Activated T-helper 1 cell treated with Interleukin-2 at 50 U/mL for 16 hours (primary cell): ENCODE measurements at regions not wholly inside any gene's neighbourhood (a gene's known extent, or its start where the extent isn't known, plus 50 kb on each side); places are given as distances from the start of the nearest gene placed in this dataset.
A peak's percentile ranks its signal among the peaks of the same experiment; 100 is the strongest.
"Not testable (repeated sequence)": the region's sequence is repeated elsewhere in the genome, so short reads cannot be mapped to it uniquely, and the experiment has no call there.

Experiments used
- DNase-seq: peaks from one replicate; pipeline ENCODE4 v3.0.0-alpha.2; 2020; ENCODE audit warnings: low read depth

DNA sequence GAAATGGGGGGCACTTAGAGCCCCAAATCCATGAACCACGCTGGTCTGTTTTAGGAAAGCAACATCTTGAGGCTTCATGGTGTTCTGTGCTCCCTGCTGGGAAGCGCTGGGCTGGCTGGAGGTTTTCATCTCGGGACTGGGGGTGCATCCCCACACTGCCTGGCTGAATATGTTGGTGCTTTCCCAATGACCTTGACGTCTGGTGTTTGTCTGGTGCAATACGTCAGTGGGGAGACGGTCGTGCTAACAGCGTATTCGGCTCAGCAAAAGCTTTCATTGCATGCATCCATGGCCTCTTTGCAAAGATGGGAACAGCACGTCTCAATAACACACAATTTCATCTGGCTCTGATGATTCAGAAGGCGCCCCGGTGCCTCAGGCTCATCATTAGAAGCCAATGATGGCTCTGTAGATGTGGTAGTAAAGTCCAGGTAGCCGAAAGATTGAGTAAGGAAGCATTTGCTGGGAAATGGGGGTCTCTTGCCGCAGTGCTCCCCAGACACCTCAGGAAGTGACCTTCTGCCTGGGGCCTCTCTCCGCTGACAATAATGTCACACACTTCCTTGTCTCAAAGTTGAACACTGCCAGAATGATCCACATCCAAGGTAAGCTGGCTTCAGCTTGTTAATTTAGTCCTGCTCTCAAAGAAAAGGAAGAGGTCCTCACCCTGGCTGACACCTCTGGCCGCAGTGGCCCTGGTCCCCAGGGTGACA lies 97.7 kb downstream of the ING1 start:
- DNase-seq = no peak

DNA sequence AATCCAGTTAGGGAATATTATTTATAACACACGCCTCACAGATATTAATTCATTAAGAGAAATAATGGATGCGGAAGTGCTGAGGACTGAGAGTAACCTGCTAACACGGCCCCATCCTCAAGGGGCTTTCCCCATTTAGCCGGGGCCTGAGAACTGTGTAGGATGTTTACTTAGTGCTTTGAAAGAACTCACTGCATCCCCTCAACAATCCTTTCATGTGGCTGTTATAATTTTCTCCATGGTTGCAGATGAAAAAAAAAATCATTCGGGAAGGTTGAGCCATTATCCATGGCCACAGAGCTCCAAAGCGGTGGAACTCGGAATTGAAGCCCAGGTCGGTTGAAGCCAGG lies 98.2 kb downstream of the ING1 start:
- DNase-seq = no peak

DNA sequence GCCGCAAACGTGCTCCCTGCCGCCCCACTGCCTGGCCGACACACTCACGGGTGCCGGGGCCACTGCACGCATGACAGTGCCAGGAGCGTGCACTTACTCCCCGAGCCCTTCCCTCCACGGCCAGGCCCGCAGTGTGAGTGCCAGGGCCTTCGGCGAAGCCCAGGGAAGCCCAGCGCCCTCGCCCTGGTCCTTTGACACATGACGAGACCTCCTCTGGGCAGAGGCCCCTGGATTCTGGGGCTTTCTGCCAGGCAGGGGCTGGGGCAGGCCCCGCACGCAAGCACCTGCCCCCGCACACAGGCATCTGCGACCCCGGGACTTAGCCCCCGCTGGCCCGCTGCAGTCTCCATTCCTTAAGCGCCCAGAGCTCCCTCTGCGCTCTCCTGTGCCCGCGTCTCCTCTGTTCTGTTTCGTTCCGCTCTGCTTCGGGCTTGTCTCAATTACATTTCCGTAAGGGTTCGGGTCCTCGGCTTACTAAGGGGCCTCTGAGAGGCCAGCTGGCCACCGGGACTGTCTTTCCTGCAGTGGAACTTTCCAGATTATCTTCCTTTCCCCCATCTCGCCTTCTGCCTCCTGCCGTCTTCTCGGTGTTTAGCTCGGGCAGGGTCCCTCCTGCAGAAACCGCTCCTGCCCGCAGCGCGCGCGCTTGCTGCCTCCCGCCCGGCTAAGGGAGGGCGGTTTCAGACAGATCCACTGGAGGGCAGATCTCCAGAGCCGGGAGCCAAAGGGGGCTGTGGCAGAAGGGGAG lies 98.8 kb downstream of the ING1 start:
- DNase-seq = no peak

DNA sequence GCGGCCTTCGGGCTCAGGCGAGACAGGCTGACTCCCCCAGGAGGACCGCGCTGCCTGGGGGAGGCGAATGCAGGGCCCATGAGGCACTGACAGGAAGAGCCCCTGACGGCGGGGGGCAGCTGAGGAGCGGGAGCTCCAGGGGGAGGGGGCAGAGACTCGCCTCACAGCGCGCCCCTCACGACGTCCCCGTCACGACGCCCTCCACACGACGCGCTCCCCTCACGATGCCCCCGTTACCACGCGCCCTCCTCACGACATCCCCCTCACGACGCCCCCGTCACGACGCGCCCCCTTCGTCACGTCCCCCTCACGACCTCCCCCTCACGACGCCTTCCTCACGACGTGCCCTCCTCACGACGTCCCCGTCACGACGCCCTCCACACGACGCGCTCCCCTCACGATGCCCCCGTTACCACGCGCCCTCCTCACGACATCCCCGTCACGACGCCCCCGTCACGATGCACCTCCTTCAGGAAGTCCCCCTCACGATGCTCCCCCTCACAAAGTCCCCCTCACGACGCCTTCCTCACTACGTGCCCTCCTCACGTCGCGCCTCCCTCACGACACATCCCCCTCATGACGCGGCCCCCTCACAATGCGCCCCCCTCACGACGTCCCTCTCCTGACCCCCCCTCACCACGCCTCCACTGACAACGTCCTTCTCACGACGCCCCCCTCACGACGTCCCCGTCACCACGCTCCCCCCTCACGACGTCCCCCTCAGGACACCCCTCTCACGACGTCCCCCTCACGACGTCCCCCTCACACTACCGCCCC lies 99.6 kb downstream of the ING1 start:
- DNase-seq = no peak

DNA sequence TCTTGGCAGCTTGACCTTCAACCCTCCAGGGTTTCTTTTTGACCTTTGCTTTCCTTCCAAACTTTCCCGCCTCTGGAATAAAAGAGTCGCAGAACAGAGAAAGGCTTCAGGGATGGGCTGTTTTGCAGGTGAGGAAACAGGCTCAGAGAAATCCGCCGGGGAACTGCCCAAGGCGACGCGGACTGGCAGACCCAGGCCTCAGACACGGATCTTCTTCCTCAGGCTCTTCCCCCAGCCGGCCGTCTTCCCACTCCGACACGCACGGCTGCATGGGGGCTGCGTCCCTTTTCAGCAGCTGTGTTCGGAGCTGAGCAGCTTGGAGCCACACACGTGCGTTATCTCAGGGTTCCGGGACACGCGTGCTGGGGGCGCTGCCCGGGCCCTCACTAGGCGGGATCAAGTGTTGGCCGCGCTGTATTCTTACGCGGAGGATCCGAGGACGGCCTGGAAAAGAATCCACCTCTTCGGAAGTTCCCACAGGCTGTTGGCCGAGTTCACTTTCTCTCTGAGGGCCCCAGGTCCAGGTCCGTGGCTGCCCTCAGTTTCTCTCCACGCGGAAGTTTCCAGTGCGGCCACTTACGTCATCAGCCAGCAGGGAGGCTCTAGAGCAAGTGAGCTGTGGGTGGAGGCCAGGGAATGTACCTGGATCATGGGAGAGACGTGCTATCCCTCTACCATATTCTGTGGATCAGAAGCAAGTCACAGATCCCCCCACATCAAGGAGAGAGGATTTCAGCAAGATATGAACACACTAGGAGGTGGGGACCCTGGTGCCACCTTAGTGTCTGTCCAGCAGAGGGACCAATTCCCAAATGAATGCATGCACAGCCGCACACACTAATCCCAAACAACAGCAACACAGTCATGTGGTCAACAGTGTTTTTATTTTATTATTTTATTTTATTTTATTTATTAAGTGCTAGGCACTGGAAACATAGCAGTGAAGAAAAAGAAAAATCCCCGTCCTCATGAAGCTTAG lies 100.4 kb downstream of the ING1 start:
- no peak for DNase-seq

GRCh38 chr13:110815471-110816204 lies 99.2 kb downstream of the ANKRD10 start:
- DNase-seq = no peak

DNA sequence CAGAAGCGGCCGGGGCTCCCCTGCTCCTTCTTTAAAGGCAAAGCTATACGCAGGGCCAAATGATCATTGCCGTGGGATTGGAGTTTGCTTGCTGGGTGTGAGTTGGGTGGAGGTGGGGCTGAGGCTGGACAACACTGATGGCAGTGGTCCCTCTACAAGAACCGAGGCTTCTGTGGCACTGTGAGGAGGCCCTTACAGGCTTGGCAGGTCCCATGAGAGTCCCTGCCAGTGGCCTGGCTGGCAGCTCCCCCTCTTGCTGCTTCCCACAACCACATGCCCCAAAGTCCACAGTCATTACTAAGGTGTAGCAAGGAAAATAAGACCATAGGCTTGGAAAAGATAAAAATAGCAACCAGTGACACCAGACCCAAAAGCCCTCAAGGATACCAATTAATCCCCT lies 98.4 kb downstream of the ANKRD10 start:
- no peak for DNase-seq

DNA sequence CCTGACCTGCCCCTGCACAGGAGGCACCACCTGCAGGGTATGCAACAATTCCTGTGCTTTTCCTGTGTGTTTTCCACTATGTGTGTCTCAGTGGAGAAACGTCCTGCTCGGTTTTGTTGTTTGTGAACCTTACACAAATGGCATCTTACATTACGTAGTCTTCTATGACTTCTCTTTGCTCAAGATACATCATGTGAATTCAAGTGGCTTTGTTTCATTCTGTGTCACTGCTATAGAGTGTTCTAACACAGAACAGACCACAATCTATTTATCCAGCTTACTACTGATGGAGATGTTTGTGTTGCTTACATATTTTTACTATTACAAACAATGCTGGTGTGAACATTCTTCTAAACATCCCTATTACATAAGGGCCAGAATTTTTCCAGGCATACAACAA lies 97.7 kb downstream of the ANKRD10 start:
- no peak for DNase-seq

DNA sequence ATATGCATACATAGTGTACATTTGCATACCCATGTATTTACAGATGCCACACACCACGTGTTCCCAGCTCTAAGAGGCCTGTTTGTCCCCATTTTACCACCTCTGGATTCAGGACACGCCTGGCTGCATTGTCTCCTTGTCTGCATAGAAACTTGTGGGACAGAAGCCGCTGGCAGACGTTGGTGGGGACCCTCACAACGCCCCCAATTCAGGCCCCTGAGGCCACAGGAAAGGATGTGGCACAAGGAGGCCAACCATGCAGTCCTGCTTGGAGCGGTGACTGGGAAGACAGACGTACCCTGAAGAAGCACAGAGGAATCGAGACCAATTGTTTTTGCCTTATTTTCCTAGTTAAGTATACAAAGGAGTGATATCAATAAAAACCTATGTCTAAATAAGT lies 96.1 kb downstream of the ANKRD10 start:
- no peak for DNase-seq

- peak; percentile 57 for DNase-seq
Observed at GRCh38 chr13:110819203-110820014, 95.5 kb downstream of the ANKRD10 start.

DNA sequence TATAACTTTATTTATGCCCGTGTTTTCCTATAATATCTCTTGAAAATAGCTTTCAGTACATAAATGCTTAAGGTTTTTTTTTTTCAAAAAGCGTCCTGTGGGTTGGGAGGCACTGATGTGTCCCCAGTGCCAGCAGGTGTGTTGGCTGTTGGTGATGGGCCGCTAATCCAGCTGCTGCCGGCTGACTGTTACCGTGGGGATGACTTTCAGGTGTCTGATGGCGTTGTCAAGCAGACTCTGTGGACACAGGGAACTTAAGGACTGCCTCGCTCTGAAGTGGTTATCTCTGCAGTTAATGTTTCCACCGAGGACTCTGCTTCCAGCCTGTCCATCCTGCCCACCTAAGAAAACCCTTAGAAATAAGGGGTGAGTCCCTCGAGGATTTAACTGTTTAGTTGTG lies 94.5 kb downstream of the ANKRD10 start:
- DNase-seq = no peak

GRCh38 chr13:110821837-110822668 lies 92.8 kb downstream of the ANKRD10 start:
- DNase-seq = not testable (repeated sequence)

DNA sequence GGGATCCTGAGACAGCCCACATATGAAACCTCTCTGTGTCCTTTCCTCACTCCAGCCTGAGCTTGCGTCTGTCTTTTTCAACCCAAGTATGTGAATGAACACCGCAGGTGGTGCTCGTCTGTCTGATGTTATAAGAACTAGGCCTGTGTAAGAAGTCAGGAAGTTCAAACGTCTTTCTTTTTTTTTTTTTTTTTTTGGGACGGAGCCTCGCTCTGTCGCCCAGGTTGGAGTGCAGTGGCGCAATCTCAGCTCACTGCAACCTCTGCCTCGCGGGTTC lies 92.3 kb downstream of the ANKRD10 start:
- no peak for DNase-seq

DNA sequence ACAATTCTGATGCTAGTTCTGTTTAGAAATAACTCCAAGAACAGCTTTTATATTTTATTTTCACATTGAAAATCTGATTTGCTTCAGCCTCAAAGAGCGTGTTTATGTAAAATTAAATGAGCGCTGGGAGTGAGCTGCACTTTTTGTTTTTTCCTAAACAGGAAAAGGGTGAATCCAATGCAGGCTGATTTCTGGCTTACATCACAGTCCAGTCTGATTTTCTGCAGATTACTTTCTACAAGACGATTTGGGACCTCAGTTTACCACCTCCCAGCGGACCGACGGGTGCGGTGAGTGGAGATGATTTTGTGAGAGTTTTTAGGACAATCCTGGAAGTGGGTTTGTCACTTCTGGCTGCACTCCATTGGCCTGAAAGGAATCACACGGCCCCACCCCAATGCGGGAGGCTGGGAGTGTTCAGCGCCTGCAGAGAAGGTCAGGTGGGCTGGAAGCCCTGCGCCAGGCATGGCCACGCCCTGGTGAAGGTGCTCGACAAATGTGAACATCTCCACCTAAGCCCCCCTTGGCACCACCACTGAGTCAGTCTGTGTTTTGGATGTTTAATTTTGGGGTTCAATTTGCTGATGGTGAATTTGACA lies 90.1 kb downstream of the ANKRD10 start:
- no peak for DNase-seq

DNA sequence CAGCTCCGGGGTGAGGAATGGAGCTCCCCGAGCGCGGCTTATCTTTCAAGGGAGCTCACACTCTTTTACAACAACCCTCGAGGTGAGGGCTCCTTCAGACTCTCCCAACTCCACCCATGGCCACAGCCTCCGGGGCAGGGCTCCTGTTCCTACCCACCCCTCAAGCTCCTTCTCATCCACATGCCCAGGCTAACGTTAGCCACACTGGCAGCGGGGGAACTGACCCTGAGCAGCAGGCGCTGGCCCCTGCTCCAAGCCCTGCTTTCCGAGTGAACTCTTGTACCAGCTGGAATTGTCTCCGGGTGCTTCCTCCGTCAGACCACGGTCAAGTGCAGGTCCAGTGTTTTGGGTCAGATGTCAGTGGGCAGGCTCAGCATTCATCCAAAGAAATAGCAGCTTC lies 89.4 kb downstream of the ANKRD10 start:
- DNase-seq = no peak

DNA sequence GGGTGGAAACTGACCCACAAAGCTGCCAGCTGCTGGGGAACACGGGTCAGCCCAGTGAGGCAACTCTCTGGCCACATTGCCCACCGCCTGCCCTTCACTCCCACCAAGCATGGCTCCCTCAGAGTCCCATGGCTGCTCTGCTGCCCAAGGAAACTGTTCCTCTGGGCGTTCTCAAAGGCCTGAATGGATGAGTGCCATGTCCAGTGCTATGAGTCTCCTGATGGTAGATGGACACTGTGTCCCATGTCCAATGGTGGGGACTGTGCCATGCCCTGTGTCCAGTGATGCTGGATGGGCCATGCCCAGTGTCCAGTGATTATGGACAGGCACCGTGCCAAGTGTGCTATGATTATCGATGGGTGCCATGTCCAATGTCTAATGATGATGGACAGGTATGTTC lies 88.8 kb downstream of the ANKRD10 start:
- DNase-seq = no peak

DNA sequence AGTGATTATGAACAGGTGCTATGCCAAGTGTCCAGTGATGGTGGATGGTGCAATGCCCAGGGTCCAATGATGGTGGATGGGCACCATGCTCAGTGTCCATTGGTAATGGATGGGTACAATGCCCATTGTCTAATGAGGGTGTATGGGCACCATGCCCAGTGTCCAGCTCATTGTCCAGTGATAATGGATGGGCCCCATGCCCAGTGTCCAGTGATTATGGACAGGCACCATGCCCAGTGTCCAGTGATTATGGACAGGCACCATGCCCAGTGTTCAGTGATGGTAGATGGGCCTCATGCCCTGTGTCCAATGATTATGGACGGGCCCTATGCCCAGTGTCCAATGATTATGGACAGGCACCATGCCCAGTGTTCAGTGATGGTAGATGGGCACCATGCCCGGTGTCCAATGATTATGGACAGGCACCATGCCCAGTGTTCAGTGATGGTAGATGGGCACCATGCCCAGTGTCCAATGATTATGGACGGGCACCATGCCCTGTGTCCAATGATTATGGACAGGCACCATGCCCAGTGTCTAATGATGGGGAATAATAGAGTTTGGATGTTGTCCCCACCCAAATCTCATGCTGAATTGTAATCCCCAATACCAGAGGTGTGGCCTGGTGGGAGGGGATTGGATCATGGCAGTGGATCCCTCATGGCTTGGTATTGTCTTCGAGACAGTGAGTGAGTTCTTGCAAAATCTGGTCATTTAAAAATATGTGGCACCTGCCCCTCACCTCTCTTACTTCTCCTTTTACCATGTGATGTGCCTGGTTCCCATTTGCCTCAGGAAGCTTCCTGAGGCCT lies 87.8 kb downstream of the ANKRD10 start:
- DNase-seq = no peak
